Islet precursor cell (in vitro differentiated cells): ENCODE measurements at regions not wholly inside any gene's neighbourhood (a gene's known extent, or its start where the extent isn't known, plus 50 kb on each side); places are given as distances from the start of the nearest gene placed in this dataset.
A peak's percentile ranks its signal among the peaks of the same experiment; 100 is the strongest.
"Not testable (repeated sequence)": the region's sequence is repeated elsewhere in the genome, so short reads cannot be mapped to it uniquely, and the experiment has no call there.

Source experiments
- DNase-seq: peaks from one replicate; pipeline ENCODE4 v3.0.0-alpha.2; 2018

- DNase-seq, result peak; percentile 60
These were observed 203.3 kb upstream of the IMPG1 start for GRCh38 chr6:76275746-76276145.

DNA sequence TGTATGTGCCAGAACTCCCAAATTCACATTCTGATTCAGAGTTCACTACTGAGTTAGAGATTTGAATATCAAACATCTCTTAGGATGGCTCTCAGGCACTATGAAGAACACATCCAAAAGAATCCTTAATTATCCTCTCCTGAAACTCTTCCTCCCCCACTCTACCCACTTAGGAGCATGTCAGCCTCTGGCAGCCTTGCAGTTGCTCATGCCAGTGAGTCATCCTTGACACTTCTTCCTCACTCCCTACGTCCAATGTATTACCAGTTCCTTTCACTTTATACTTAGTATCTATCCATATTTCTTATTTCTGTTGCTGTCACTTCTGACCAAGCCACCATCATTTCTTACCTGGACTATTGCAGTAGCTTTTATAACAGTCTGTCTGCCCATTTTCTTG lies 192.0 kb upstream of the IMPG1 start:
- DNase-seq, result no peak

DNA sequence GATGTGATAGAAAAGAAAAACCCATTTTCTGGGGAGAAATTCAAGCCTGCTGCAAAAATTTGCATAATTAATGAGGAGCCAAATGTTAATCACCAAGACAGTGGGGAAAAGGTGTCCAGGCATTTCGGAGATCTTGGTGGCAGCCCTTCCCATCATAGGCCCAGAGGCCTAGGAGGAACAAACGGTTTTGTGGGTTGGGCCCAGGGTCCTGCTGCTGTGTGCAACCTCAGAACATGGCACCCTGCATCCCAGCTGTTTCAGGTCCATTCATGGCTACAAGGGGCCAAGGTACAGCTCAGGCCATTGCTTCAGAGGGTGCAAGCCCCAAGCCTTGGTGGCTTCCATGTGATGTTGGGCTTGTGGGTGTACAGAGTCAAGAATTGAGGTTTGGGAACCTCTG lies 189.8 kb upstream of the IMPG1 start:
- DNase-seq, result no peak

DNA sequence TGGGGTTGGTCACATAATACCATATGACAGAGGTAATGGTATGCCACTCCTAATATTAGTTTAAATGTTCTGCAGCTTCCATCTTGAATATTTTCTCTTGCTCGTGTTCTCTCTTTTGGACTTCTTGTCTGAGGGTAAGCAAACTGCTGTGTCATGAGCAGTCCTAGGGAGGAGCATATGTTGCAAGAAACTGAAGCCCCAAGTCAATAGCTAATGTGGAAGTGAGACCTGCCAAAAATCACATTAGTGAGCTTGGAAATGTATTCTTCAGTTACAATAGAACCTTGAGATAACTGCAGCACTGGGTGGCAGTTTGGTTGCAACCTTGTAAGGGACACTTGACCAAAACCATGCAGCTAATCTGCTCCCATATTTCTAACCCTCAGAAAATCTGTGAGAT lies 178.2 kb upstream of the IMPG1 start:
- DNase-seq, result no peak

- DNase-seq, result no peak
These were observed 175.1 kb upstream of the IMPG1 start for GRCh38 chr6:76247527-76247926.

GRCh38 chr6:76240092-76240491 lies 167.6 kb upstream of the IMPG1 start:
- no peak for DNase-seq

DNA sequence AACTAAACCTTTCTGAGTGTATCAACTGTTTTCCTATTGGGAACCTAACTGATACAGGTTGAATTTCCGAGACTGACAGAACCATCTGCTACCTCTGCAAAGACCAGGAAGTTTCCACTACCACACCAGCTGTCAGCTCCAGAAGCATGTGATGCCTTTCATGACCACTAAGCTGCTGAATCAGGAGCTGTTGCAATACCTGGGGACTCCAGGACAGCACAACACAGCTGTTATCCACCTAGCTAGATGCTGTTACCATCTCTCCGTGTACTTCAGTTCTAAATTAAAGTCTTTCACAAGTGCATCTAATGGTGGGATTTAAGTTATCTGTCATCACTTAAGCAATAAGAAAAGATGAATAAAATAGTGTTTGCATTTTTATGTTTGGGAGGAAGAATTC lies 158.2 kb upstream of the IMPG1 start:
- peak; percentile 69 for DNase-seq

- no peak for DNase-seq
These were observed 149.7 kb upstream of the IMPG1 start for GRCh38 chr6:76222189-76222588.

- no peak for DNase-seq
These were observed 149.1 kb upstream of the IMPG1 start for GRCh38 chr6:76221525-76221924.

GRCh38 chr6:76220805-76221204 lies 148.3 kb upstream of the IMPG1 start:
- DNase-seq, result no peak

DNA sequence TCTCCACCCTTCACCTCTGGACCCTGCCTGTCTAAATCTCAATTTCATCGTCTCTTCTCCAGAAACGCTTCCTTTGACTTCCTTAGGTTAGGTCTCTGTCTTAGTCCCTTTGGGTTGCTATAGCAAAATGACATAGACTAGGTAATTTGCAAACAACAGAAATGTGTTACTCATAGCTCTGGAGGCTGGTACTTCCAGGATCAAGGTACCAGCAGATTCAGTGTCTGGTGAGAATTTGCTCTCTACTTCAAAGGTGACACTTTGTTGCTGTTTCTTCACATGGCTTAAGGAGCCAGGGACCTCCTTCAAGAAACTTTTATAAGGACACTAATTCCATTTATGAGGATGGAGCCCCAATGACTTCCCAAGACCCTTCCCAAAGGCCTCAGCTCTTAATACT lies 145.1 kb upstream of the IMPG1 start:
- DNase-seq, result no peak

DNA sequence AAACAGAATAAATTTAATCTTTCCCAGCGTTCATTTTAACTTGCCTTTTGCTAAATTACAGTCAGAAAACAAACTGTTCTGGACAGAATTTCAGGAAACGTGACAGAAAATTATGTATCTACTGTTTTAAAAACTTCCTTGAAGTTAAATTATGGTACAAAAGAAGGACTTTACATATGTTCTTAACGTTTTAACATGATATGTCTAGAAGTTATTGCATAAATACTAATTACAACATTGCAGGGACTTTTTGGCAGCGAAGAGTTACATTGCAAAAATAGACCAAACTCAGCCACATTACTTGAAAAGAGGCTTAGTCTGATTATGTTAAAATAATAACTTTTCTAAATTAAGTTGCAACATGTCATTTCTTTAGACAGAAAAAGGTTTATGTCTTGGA lies 142.1 kb upstream of the IMPG1 start:
- no peak for DNase-seq

DNA sequence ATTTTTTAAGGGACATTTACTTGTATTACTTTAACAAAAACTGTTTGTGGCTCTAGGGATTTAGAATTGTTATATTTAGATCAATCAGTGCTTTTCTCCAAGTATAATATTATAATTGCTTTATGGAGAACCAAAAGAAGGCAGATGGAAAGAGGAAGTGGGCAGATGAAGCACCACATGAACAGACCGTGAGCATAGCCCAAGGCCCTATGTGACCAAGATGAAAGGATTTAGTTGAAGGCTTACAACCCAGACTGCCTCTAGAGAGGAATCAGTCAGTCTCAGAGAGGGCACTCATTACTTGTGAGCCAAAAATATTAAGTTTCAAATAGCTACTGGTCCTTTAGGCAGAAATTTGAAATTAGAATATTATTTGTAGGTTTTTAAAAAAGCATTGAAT lies 102.3 kb upstream of the IMPG1 start:
- no peak for DNase-seq

DNA sequence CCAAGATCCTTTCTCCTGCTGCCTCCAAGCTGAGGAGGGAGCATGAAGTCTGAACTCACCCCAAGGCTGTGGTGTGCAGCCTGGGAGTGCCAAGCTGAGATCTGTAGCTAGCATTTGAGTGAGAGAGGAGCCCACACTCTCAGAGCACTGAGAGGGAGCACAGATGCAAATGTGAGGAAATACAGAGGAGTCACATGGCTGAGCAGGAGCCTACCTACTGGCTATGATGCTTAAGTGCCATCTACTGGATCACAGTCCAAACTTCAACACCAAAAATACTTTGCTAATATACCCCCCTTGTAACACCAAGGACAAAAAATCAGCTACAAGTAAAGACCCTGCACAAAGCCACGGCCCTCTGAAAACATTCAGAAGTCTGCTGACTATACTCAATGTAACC lies 94.4 kb upstream of the IMPG1 start:
- no peak for DNase-seq

- no peak for DNase-seq
These were observed 93.8 kb upstream of the IMPG1 start for GRCh38 chr6:76166297-76166696.

DNA sequence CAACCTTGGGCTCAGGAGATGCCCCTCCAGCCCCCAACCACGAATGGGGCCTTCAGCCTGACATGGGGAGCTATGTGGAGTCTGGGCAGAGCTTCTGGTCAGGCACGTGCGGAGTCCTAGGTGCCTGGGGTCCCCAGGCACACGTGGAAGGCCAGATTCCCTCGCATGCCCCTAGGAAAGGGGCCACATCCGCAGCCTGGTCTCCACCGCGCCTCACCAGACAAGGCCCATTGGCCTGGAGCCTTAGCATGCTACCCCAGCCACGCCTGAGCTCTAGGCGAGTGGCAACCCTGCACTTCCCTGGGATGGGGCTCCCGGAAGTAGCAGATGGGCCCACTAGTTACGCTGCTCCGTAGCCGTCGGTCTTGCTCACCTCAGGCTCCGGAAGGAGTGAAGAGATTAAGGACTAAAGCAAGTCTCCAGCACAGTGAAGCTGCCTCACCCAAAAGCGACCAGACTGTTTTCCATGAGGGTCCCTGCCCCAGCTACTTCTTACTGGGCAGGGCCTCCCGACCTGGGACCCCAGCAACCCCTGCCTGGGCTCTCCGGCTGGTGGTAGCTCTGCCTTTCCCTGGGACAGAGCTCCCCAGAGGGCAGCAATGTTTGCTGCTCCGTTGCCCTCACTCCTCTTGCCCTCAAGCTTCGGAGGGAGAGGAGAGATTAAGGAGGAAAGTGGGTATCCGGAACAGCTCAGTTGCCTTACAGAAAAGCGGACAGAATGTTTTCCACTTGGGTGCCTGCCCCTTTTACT lies 93.2 kb upstream of the IMPG1 start:
- DNase-seq, result no peak

DNA sequence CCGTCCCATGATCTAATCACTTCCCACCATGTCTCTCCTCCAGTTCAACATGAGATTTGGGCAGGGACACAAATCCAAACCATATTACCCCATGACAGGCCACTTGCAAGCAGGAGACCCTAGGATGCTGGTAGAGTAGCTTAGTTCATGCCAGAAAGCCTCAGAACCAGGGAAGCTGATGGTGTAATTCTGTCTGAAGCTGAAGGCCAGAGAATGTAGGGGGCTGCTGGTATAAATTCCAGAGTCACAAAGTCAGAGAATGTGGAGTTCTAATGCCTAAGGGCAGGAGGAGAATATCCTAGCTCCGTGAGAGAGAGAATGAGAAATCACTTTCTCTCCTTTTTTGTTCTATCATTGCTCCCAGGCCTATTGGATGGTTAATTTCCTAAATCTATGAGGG lies 90.3 kb upstream of the IMPG1 start:
- DNase-seq, result no peak

DNA sequence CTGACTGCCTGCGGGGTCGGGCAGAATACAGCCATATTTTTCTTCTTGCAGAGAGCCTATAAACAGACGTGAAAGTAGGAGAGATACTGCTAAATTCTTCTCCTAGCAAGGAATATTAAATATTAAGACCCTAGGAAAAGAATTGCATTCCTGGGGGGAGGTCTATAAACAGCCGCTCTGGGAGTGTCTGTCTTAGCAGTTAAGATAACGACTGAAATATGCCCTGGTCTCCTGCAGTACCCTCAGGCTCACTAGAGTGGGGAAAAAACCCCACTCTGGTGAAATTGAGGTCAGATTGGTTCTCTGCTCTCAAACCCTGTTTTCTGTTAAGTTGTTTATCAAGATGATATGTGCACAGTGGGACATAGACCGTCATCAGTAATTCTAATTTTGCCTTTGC lies 85.3 kb upstream of the IMPG1 start:
- not testable (repeated sequence) for DNase-seq

DNA sequence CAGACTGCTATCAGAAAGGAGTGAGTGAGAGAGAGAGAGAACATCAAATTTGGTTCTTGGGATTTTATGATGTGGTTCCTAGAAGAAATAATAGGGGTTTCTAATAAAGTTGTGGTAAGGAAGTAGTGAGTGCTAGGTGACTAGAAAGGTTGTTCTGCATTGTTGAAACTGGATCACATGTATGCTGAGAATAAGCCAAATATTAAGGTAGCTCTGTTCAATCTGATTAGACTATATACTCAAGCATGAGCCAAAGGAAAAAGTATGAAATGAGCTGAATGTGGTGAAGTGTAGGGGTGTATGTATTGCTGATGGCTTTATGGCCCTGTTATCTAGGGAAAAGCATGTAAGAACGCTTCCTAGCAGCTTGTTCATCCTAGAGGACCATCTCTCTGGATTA lies 63.0 kb upstream of the IMPG1 start:
- DNase-seq, result no peak

DNA sequence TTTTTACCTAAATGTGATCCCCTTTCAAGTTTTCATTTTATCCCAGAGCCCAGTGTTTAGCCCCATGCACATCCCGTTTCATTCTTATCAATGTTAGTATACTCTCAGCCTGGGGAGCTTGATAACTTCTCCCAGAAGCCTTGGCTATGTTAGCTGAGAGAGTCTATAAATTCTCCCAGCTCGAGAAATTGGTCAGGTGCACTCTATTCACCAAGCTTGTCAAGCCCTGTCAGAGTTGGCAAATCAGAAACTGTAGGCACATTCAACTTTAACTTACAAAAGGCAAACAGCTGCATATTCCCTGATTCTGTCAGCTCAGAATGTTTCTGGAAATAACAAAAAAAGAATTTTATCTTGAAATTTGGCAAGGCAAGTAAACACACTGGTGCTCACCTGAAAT lies 62.2 kb upstream of the IMPG1 start:
- no peak for DNase-seq

- no peak for DNase-seq
These were observed 51.6 kb upstream of the IMPG1 start for GRCh38 chr6:76124018-76124417.
